Loucy (cell line): ENCODE measurements at regions not wholly inside any gene's neighbourhood (a gene's known extent, or its start where the extent isn't known, plus 50 kb on each side); places are given as distances from the start of the nearest gene placed in this dataset.
"Not testable (repeated sequence)": the region's sequence is repeated elsewhere in the genome, so short reads cannot be mapped to it uniquely, and the experiment has no call there.

Experiments used
- H2AFZ ChIP-seq: fragments of 200-600 bp; sonication (generic); 2 replicates; pipeline ENCODE4 v1.6.0; 2016; ENCODE audit warnings: antibody characterized with exemption, mild to moderate bottlenecking, low read length, moderate library complexity
- H3F3A ChIP-seq: fragments of 200-600 bp; 2 replicates; pipeline ENCODE4 v1.6.0; 2016; ENCODE audit warnings: antibody characterized with exemption, low read depth, mild to moderate bottlenecking
- H3K27me3 ChIP-seq: fragments of 200-600 bp; sonication (generic); 2 replicates; pipeline ENCODE4 v1.6.1; 2014; ENCODE audit warnings: low read length, mild to moderate bottlenecking; ENCODE audit not compliant: insufficient read depth, poor library complexity, severe bottlenecking
- H3K36me3 ChIP-seq: fragments of 200-600 bp; sonication (generic); 2 replicates; pipeline ENCODE4 v1.6.1; 2016; ENCODE audit warnings: low read length; ENCODE audit not compliant: insufficient read depth
- H3K4me1 ChIP-seq: fragments of 200-600 bp; sonication (generic); 2 replicates; pipeline ENCODE4 v1.5.1; 2014; ENCODE audit warnings: low read length, mild to moderate bottlenecking; ENCODE audit not compliant: insufficient read depth, poor library complexity, severe bottlenecking
- H3K4me2 ChIP-seq: fragments of 200-600 bp; sonication (generic); 2 replicates; pipeline ENCODE4 v1.6.0; 2014; ENCODE audit warnings: antibody characterized with exemption, low read length, low read depth, mild to moderate bottlenecking; ENCODE audit not compliant: poor library complexity, severe bottlenecking
- H3K4me3 ChIP-seq: fragments of 200-600 bp; sonication (generic); 2 replicates; pipeline ENCODE4 v1.5.1; 2014; ENCODE audit warnings: low read length, mild to moderate bottlenecking, mixed read lengths; ENCODE audit not compliant: poor library complexity, severe bottlenecking
- H3K79me2 ChIP-seq: fragments of 200-600 bp; sonication (generic); 2 replicates; pipeline ENCODE4 v1.6.1; 2014; ENCODE audit warnings: low read length; ENCODE audit not compliant: insufficient read depth
- H3K9ac ChIP-seq: fragments of 200-600 bp; sonication (generic); 2 replicates; pipeline ENCODE4 v1.6.0; 2014; ENCODE audit warnings: mild to moderate bottlenecking, low read depth, low read length, moderate library complexity; ENCODE audit not compliant: poor library complexity, severe bottlenecking
- H3K9me2 ChIP-seq: fragments of 200-600 bp; sonication (generic); replicated peaks from 2 replicates; pipeline ENCODE4 v1.6.1; 2016; ENCODE audit warnings: low read depth, low read length, mixed read lengths
- H3K9me3 ChIP-seq: fragments of 200-600 bp; sonication (generic); 2 replicates; pipeline ENCODE4 v1.6.1; 2014; ENCODE audit warnings: mild to moderate bottlenecking, antibody characterized with exemption, low read length, low read depth; ENCODE audit not compliant: insufficient read depth
- H4K20me1 ChIP-seq: fragments of 200-600 bp; sonication (generic); 2 replicates; pipeline ENCODE4 v1.6.0; 2014; ENCODE audit warnings: antibody characterized with exemption, low read length, mild to moderate bottlenecking; ENCODE audit not compliant: insufficient read depth, poor library complexity, severe bottlenecking
- CTCF ChIP-seq: fragments of 200-600 bp; sonication (generic); conservative IDR thresholded peaks from 2 replicates; pipeline ENCODE4 v1.5.1; 2014; ENCODE audit warnings: mild to moderate bottlenecking, antibody characterized with exemption, low read length
- EZH2phosphoT487 ChIP-seq: fragments of 200-600 bp; IDR thresholded peaks from 2 replicates; pipeline ENCODE4 v1.6.1; 2018; ENCODE audit warnings: antibody characterized with exemption, mild to moderate bottlenecking, moderate library complexity, borderline replicate concordance

DNA sequence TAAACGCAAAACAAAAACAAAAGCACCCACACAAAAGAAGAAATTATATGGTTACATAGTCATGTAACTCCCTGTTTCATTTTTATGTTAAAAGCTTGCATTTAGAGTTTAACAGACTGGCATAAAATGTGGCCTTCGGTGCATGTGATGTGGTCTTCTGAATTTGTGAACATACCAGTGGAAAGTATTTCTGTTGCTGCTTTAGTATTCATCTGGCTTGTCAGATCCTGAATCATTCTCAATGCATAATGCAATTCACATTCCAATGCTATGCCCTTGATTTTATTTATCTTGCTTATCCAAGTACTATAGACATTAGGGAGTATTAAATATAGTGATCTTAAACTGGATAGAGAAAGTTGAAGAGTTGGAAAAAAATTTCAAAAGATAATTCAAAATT, 740.2 kb upstream of the ZNF608 start:
- Histone ChIP-seq H3K4me1 (no peaks in the 10 kb centered on the region), H3F3A (no peaks in the 10 kb centered on the region), H3K4me3 (no peak overlapping the region), H3K9ac (no peak overlapping the region), H3K9me2 (no peaks in the 10 kb centered on the region), H3K79me2 (no peaks in the 10 kb centered on the region), H3K27me3 (no peaks in the 10 kb centered on the region), H3K4me2 (no peak overlapping the region), H4K20me1 (no peaks in the 10 kb centered on the region), H3K36me3 (no peaks in the 10 kb centered on the region), H2AFZ (no peak overlapping the region), H3K9me3 (no peaks in the 10 kb centered on the region)
- TF ChIP-seq EZH2phosphoT487: no peak
- no peak for TF ChIP-seq CTCF

GRCh38 chr5:125487231-125487630, 740.8 kb upstream of the ZNF608 start:
- no peaks in the 10 kb centered on the region for H3K27me3 ChIP-seq
- TF ChIP-seq EZH2phosphoT487 (no peak), CTCF (no peak)
- H3K9me3 ChIP-seq: no peaks in the 10 kb centered on the region
- no peaks in the 10 kb centered on the region for H3F3A ChIP-seq
- no peak overlapping the region for H3K4me3 ChIP-seq
- no peaks in the 10 kb centered on the region for H3K9me2 ChIP-seq
- H4K20me1 ChIP-seq: no peaks in the 10 kb centered on the region
- H2AFZ ChIP-seq: no peak overlapping the region
- H3K4me2 ChIP-seq: no peak overlapping the region
- no peaks in the 10 kb centered on the region for H3K79me2 ChIP-seq
- no peak overlapping the region for H3K9ac ChIP-seq
- no peaks in the 10 kb centered on the region for H3K4me1 ChIP-seq
- H3K36me3 ChIP-seq: no peaks in the 10 kb centered on the region

DNA sequence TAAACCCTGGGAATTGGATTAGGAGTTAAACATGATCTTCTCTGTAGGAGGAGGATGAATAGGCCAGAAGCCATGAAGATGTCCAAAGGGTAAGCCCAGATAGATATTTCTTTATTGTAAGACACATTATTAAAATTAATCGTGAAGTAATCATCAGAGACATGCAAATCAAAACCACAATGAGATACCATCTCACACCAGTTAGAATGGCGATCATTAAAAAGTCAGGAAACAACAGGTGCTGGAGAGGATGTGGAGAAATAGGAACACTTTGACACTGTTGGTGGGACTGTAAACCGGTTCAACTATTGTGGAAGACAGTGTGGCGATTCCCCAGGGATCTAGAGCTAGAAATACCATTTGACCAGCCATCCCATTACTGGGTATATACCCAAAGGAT, 741.2 kb upstream of the ZNF608 start:
- not testable (repeated sequence) for H3K9me3 ChIP-seq

GRCh38 chr5:125489146-125489545, 742.7 kb upstream of the ZNF608 start:
- Histone ChIP-seq H3K27me3 (no peaks in the 10 kb centered on the region), H3K9ac (no peak overlapping the region), H3K4me2 (no peak overlapping the region), H3K4me1 (no peaks in the 10 kb centered on the region), H3K9me2 (no peaks in the 10 kb centered on the region), H3F3A (no peaks in the 10 kb centered on the region), H2AFZ (no peak overlapping the region), H3K36me3 (no peaks in the 10 kb centered on the region), H3K79me2 (no peaks in the 10 kb centered on the region), H3K4me3 (no peak overlapping the region), H4K20me1 (no peaks in the 10 kb centered on the region), H3K9me3 (no peaks in the 10 kb centered on the region)
- no peak for TF ChIP-seq CTCF
- TF ChIP-seq EZH2phosphoT487: no peak

More for the DNA sequence above, 741.2 kb upstream of the ZNF608 start:
- H3K4me1 ChIP-seq, H3K79me2 ChIP-seq, H3K9me2 ChIP-seq, H2AFZ ChIP-seq, H3F3A ChIP-seq, H3K4me2 ChIP-seq, H4K20me1 ChIP-seq, H3K36me3 ChIP-seq, H3K4me3 ChIP-seq, H3K9ac ChIP-seq, H3K27me3 ChIP-seq: not testable (repeated sequence)
